Natural killer cell treated with Interleukin-12 subunit alpha and Interleukin-12 subunit beta and Interleukin-15 and Interleukin-18, amount 100 ng/mL, for 72 hours (primary cell): ENCODE measurements at regions not wholly inside any gene's neighbourhood (a gene's known extent, or its start where the extent isn't known, plus 50 kb on each side); places are given as distances from the start of the nearest gene placed in this dataset.

Experiments
- ATAC-seq, 2 donors: fragments of 150-1000 bp; cut with Tn5 transposase in 1 of 2; sonication (Bioruptor Pico), chemical (Tn5 transposase) in 1 of 2; 2 replicates each; pipeline ENCODE4 v1.10.0; 2021
- DNase-seq: peaks from one replicate; pipeline ENCODE4 v3.0.0; 2022; ENCODE audit warnings: low spot score
- H3K27ac Mint-ChIP-seq, 2 donors: 1 replicate in 1 of 2; 2 replicates in 1 of 2; pipeline ENCODE4 v1.8.0; 2022; ENCODE audit warnings: mixed read lengths in 2 of 2, mild to moderate bottlenecking in 1 of 2, moderate library complexity in 1 of 2
- H3K27me3 Mint-ChIP-seq, 2 donors: 1 replicate in 1 of 2; 2 replicates in 1 of 2; pipeline ENCODE4 v1.8.0; 2022; ENCODE audit warnings: mixed read lengths in 2 of 2
- H3K36me3 Mint-ChIP-seq: one replicate; pipeline ENCODE4 v1.8.0; 2022; ENCODE audit warnings: mixed read lengths
- H3K4me1 Mint-ChIP-seq, 2 donors: 1 replicate in 1 of 2; 2 replicates in 1 of 2; pipeline ENCODE4 v1.8.0; 2022; ENCODE audit warnings: low read depth in 2 of 2, mixed read lengths in 2 of 2, mild to moderate bottlenecking in 1 of 2
- H3K4me3 Mint-ChIP-seq: one replicate; pipeline ENCODE4 v1.8.0; 2022; ENCODE audit warnings: mixed read lengths
- H3K9me3 Mint-ChIP-seq: 2 replicates; pipeline ENCODE4 v1.8.0; 2022; ENCODE audit warnings: mixed read lengths

- no peak for ATAC-seq
- Mint-ChIP-seq H3K27ac (no peak overlapping the region), H3K36me3 (no peaks in the 10 kb centered on the region), H3K4me3 (no peak overlapping the region), H3K4me1 (no peaks in the 10 kb centered on the region), H3K9me3 (no peaks in the 10 kb centered on the region), H3K27me3 (peaks cover 6 to 24% of the 10 kb centered on the region in 2 donors)
- no peak for DNase-seq
Measured at GRCh38 chr2:234577191-234577590, 80.3 kb upstream of the ARL4C start.

- H3K9me3 Mint-ChIP-seq: no peaks in the 10 kb centered on the region
- H3K4me1 Mint-ChIP-seq: no peaks in the 10 kb centered on the region
- H3K36me3 Mint-ChIP-seq: no peaks in the 10 kb centered on the region
- no peak overlapping the region for H3K4me3 Mint-ChIP-seq
- no peak overlapping the region for H3K27ac Mint-ChIP-seq
- DNase-seq (no peak), ATAC-seq (no peak)
- H3K27me3 Mint-ChIP-seq: peaks cover 27 to 53% of the 10 kb centered on the region in 2 donors
Measured at GRCh38 chr2:234571620-234572407, 74.9 kb upstream of the ARL4C start.

DNA sequence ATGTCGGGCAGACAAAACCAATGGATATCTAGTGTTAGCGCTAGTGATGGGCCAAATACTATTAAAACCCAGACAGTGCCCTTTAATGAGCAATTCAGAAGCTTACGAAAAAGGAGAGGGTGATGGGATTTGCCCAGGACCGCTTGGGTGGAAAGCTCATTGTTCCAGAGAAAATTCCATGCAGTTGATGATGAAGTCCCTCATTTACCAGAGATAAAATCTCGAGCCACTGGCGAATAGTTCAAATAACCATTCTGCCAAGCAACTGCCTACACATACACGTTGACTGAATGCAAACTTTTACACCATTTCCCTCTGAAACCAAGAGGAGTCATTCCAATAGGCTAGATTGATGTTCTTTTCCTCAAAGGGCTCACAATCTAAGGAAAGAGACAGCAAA is 73.6 kb upstream of the ARL4C start:
- no peaks in the 10 kb centered on the region for H3K9me3 Mint-ChIP-seq
- DNase-seq: no peak
- no peak overlapping the region for H3K27ac Mint-ChIP-seq
- ATAC-seq: no peak
- no peak overlapping the region for H3K4me3 Mint-ChIP-seq
- no peaks in the 10 kb centered on the region for H3K36me3 Mint-ChIP-seq
- H3K4me1 Mint-ChIP-seq: no peaks in the 10 kb centered on the region
- H3K27me3 Mint-ChIP-seq: peaks cover 27 to 60% of the 10 kb centered on the region in 2 donors

GRCh38 chr2:234569776-234570430 is 73.0 kb upstream of the ARL4C start:
- H3K27ac Mint-ChIP-seq: no peak overlapping the region
- no peak for DNase-seq
- H3K4me3 Mint-ChIP-seq: no peak overlapping the region
- peaks cover 27 to 60% of the 10 kb centered on the region in 2 donors for H3K27me3 Mint-ChIP-seq
- H3K36me3 Mint-ChIP-seq: no peaks in the 10 kb centered on the region
- no peak for ATAC-seq
- H3K9me3 Mint-ChIP-seq: no peaks in the 10 kb centered on the region
- no peaks in the 10 kb centered on the region for H3K4me1 Mint-ChIP-seq

DNA sequence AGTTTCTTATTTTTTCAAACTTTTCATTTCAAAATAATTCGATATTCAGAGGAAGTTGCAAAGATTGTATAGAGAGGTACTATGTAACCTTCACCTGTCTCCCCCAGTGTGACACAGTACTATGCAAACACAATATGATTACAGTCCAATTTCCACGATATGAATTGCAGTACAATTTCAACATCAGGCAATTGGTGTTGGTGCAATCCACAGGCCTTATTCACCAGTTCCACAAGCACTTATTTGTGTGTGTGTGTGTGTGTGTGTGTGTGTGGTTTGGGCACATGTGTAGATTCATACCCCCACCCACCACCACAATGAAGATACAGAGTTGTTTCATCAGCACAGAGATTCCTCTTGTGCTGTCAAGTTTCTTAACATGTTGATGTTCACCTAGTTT is 69.7 kb upstream of the ARL4C start:
- DNase-seq: no peak
- Mint-ChIP-seq H3K27ac (no peak overlapping the region), H3K4me3 (no peak overlapping the region), H3K36me3 (no peaks in the 10 kb centered on the region), H3K4me1 (no peaks in the 10 kb centered on the region), H3K9me3 (no peaks in the 10 kb centered on the region), H3K27me3 (peaks cover 20 to 39% of the 10 kb centered on the region in 2 donors)
- no peak for ATAC-seq

DNA sequence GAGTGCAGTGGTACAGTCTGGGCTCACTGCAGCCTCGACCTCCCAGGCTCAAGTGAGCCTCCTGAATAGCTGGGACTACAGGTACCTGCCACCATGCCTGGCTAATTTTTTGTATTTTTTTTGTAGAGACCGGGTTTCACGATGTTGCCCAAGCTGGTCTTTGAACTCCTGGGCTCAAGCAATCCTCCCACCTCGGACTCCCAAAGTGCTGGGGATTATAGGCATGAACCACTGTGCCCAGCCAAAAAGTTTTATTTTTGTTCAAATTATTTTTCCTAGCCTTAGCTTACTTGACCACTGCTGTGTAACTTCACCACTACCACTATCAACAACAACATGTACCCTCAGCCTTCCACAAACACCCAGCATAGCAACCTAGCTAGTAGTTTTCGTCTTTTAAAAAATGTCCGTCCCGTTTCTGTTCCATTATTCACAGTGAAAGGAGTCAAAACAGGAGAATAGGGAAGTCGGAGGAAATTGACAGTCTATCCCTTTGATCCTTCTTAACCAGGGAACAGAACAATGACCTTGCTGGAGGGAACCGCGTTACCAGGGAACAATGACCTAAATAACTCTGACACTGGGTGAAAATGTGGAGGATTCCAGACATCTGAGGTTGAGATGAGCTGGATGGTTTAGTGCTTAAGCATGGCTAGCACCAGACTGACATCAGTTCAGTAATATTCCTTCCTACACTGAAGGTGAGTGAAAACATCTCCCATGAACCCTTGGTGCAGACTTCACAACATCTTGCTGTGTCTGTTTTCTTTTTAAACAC is 69.2 kb upstream of the ARL4C start:
- Mint-ChIP-seq H3K27me3 (peaks cover 17 to 39% of the 10 kb centered on the region in 2 donors), H3K27ac (no peak overlapping the region), H3K4me3 (no peak overlapping the region), H3K4me1 (no peaks in the 10 kb centered on the region), H3K36me3 (no peaks in the 10 kb centered on the region), H3K9me3 (no peaks in the 10 kb centered on the region)
- ATAC-seq: no peak
- DNase-seq: no peak

DNA sequence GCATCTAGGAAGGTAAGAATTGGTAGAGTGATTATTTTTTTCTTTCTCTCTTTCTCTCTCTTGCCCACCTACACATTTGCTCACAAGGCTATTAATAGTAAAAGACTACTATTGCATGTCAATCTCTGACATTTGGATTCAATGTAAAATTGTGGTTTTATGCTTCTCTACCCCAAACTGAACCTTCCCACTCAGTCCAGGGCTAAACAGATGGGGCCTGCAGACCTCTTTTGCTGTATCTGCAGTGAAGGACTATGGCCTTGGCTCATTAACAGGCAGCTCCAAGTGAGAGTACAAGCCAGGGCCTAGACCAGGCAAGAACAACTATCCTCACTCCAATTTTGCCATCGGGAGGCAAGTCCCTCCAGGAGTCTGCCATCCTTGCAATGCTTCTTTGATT is 68.3 kb upstream of the ARL4C start:
- H3K36me3 Mint-ChIP-seq: no peaks in the 10 kb centered on the region
- H3K4me3 Mint-ChIP-seq: no peak overlapping the region
- no peak for DNase-seq
- no peak overlapping the region for H3K27ac Mint-ChIP-seq
- ATAC-seq: no peak
- peaks cover 11 to 32% of the 10 kb centered on the region in 2 donors for H3K27me3 Mint-ChIP-seq
- no peaks in the 10 kb centered on the region for H3K4me1 Mint-ChIP-seq
- H3K9me3 Mint-ChIP-seq: no peaks in the 10 kb centered on the region

GRCh38 chr2:234564699-234565098 is 67.8 kb upstream of the ARL4C start:
- no peak for DNase-seq
- peaks cover 12 to 33% of the 10 kb centered on the region in 2 donors for H3K27me3 Mint-ChIP-seq

GRCh38 chr2:234559609-234560008 is 62.7 kb upstream of the ARL4C start:
- Mint-ChIP-seq H3K36me3 (no peaks in the 10 kb centered on the region), H3K27me3 (peaks cover 11 to 17% of the 10 kb centered on the region in 2 donors), H3K4me1 (peaks cover 19% of the 10 kb centered on the region in 2 donors), H3K27ac (no peak overlapping the region), H3K9me3 (peaks cover 4% of the 10 kb centered on the region), H3K4me3 (no peak overlapping the region)
- DNase-seq (no peak), ATAC-seq (no peak)

More at GRCh38 chr2:234564699-234565098, 67.8 kb upstream of the ARL4C start:
- Mint-ChIP-seq H3K27ac (no peak overlapping the region), H3K36me3 (no peaks in the 10 kb centered on the region), H3K4me1 (no peaks in the 10 kb centered on the region), H3K4me3 (no peak overlapping the region), H3K9me3 (no peaks in the 10 kb centered on the region)
- no peak for ATAC-seq

DNA sequence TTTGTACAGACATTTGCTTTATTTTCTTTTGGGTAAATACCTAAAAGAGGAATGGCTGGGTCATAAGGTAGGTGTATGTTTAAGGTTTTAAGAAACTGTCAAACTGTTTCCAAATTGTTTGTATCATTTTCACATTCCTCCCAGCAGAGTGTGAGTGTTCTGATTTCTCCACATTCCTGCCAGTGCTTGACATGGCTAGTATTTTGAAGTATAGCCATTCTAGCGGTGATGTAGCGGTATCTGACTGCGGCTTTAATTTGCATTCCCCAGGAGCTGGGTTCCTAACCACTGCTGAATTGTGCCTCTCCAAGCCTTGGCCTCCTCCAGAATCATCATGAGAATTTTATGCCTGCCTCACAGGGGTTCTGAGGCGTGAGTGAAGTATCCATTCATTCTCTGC is 61.8 kb upstream of the ARL4C start:
- Mint-ChIP-seq H3K4me1 (peaks cover 20 to 21% of the 10 kb centered on the region in 2 donors), H3K9me3 (peaks cover 4% of the 10 kb centered on the region), H3K27me3 (peaks cover 11 to 17% of the 10 kb centered on the region in 2 donors), H3K36me3 (no peaks in the 10 kb centered on the region), H3K4me3 (no peak overlapping the region), H3K27ac (no peak overlapping the region)
- no peak for DNase-seq
- ATAC-seq: no peak

DNA sequence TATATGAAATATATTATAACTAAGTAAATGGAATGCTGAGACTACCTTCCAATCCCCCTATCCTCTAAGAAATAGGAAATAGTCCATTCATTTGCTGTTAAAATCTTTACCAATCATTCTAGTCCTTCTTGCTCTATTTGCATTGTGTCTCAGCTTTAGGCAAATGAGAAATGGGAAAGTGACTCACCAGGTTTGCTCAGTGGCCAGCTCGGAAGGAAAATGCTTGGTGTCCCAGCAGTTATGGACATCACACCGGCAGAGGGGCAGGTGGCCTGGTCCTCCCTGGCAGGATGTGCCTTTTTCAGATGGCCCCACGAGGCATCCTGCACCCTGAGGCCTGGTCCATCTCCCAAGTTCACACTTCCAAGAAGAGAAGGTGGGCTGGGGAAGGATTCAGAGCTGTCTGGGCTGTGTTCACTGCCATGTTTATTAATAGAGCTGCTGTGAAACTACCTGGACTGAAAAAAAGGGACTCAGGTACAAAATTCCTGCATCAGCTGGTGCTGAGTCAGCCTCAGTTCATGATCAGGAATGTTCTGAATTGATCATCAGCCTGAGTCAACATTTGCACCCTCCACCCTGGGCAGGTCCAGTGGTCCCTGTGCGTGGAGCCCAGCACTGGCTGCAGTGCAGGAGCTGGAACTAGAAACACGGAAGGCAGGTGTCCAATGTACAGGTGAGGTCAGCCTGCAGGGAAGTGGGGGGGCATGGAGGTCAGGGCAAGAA is 60.1 kb upstream of the ARL4C start:
- Mint-ChIP-seq H3K36me3 (no peaks in the 10 kb centered on the region), H3K4me3 (no peak overlapping the region), H3K27ac (no peak overlapping the region), H3K9me3 (peaks cover 4% of the 10 kb centered on the region), H3K27me3 (peaks cover 11 to 17% of the 10 kb centered on the region in 2 donors), H3K4me1 (peaks cover 20 to 21% of the 10 kb centered on the region in 2 donors)
- no peak for DNase-seq
- ATAC-seq: no peak

DNA sequence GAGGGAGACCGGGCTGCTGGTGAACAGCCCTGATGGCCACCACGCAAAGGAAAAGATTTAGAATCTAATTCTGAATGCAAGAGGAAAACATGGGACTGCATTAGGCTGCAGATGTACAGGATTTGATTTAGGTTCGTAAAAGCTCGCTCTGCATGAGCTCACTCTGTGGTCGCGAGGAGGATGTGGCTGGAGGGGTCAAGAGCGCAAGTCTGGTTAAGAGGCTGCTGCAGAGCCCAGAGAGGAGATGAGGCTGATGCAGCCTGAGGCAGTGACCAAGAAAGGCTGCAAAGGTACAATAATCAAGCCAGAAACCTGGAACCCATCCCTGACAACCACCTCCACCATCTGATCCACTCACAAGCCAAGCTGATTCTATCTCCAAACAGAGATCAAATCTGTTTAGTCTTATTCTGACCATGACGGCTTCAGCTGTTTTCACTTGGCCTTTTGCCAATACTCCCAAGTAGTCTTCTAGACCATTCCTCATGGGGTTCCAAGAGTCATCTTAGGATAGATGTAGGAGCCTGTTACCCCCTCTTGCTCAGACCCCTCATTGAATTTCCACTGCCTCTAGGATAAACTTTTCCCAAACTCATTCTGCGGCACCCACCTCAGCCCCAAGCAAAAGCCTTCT is 58.9 kb upstream of the ARL4C start:
- Mint-ChIP-seq H3K27me3 (peaks cover 9 to 11% of the 10 kb centered on the region in 2 donors), H3K4me1 (peaks cover 20 to 22% of the 10 kb centered on the region in 2 donors), H3K27ac (no peak overlapping the region), H3K9me3 (peaks cover 4% of the 10 kb centered on the region), H3K4me3 (no peak overlapping the region), H3K36me3 (no peaks in the 10 kb centered on the region)
- peak; percentile 80 to 82 for ATAC-seq
- DNase-seq: no peak

GRCh38 chr2:234555161-234555560 is 58.3 kb upstream of the ARL4C start:
- peaks cover 4% of the 10 kb centered on the region for H3K9me3 Mint-ChIP-seq
- ATAC-seq: peak in 1 of 2 donors; percentile 15
- no peaks in the 10 kb centered on the region for H3K36me3 Mint-ChIP-seq
- H3K4me1 Mint-ChIP-seq: peaks cover 23 to 27% of the 10 kb centered on the region in 2 donors
- peak overlapping the region; percentile 9 for H3K4me3 Mint-ChIP-seq
- no peak for DNase-seq
- no peak overlapping the region for H3K27ac Mint-ChIP-seq
- peaks cover 12 to 13% of the 10 kb centered on the region in 2 donors for H3K27me3 Mint-ChIP-seq
